T-cell (primary cell): ENCODE measurements at regions not wholly inside any gene's neighbourhood (a gene's known extent, or its start where the extent isn't known, plus 50 kb on each side); places are given as distances from the start of the nearest gene placed in this dataset.

Experiments
- ATAC-seq, 4 experiments: fragments of 200-7000 bp in 3 of 4; fragments of 150-1000 bp in 1 of 4; cut with Tn5 transposase; replicated peaks in 1 of 4; 1 replicate in 3 of 4; 2 replicates in 1 of 4; pipeline ENCODE4 v1.10.0; 2021; ENCODE audit warnings: moderate library complexity in 3 of 4, mild to moderate bottlenecking in 2 of 4, moderate number of reproducible peaks in 1 of 4
- CTCF ChIA-PET, 2 donors: fragments of 300-600 bp; sonication (Branson Sonifier 250); formaldehyde crosslinking; loops; one replicate each; lab custom pipeline; 2022; ENCODE audit warnings: antibody characterized with exemption in 2 of 2; lab: Charles Lee
- POLR2A ChIA-PET, 2 donors: fragments of 300-600 bp; sonication (Branson Sonifier 250); formaldehyde crosslinking; loops; one replicate each; lab custom pipeline; 2022; ENCODE audit warnings: antibody characterized with exemption in 2 of 2; lab: Charles Lee
- DNase-seq, 35 experiments: peaks; one replicate each; pipeline versions ENCODE4 v3.0.0 to v3.0.0-alpha.2; 2013 to 2023
- H3K27ac ChIP-seq: one replicate; pipeline ENCODE4 v1.5.1; 2013; ENCODE audit warnings: low read length
- H3K27me3 ChIP-seq, 2 experiments: replicated peaks in 1 of 2; 1 replicate in 1 of 2; 2 replicates in 1 of 2; pipeline versions ENCODE4 v1.6.1 to v1.7.0; 2013; ENCODE audit warnings: low read length in 1 of 2, mixed read lengths in 1 of 2; ENCODE audit not compliant: control insufficient read depth in 2 of 2, insufficient read depth in 2 of 2; ENCODE audit errors: extremely low read depth in 1 of 2
- H3K36me3 ChIP-seq, 2 donors: 1 replicate in 1 of 2; 2 replicates in 1 of 2; pipeline versions ENCODE4 v1.6.1 to v1.7.0; 2013; ENCODE audit warnings: low read length in 1 of 2; ENCODE audit not compliant: control insufficient read depth in 2 of 2, insufficient read depth in 1 of 2; ENCODE audit errors: extremely low read depth in 1 of 2
- H3K4me1 ChIP-seq, 2 experiments: 1 replicate in 1 of 2; 2 replicates in 1 of 2; pipeline versions ENCODE4 v1.6.1 to v1.7.0; 2013; ENCODE audit warnings: low read length in 2 of 2, mixed read lengths in 1 of 2; ENCODE audit not compliant: insufficient read depth in 2 of 2, control insufficient read depth in 1 of 2; ENCODE audit errors: extremely low read depth in 1 of 2
- H3K4me3 ChIP-seq, 2 donors: 1 replicate in 1 of 2; 2 replicates in 1 of 2; pipeline versions ENCODE4 v1.5.1 to v1.7.0; 2013; ENCODE audit warnings: mild to moderate bottlenecking in 2 of 2, low read length in 1 of 2, moderate library complexity in 1 of 2; ENCODE audit not compliant: control insufficient read depth in 1 of 2; ENCODE audit errors: extremely low read depth in 1 of 2
- H3K9me3 ChIP-seq: 2 replicates; pipeline ENCODE4 v1.7.0; 2013
- H3K27ac Mint-ChIP-seq, 2 donors: one replicate each; pipeline ENCODE4 v1.8.0; 2020 to 2021; ENCODE audit warnings: mild to moderate bottlenecking in 2 of 2, mixed read lengths in 2 of 2
- H3K27me3 Mint-ChIP-seq, 2 donors: one replicate each; pipeline ENCODE4 v1.8.0; 2021 to 2022; ENCODE audit warnings: mixed read lengths in 2 of 2
- H3K36me3 Mint-ChIP-seq: one replicate; pipeline ENCODE4 v1.8.0; 2021; ENCODE audit warnings: mixed read lengths
- H3K4me1 Mint-ChIP-seq, 3 donors: one replicate each; pipeline ENCODE4 v1.8.0; 2020 to 2022; ENCODE audit warnings: mixed read lengths in 3 of 3, mild to moderate bottlenecking in 1 of 3
- H3K4me3 Mint-ChIP-seq, 3 donors: one replicate each; pipeline ENCODE4 v1.8.0; 2020 to 2022; ENCODE audit warnings: mild to moderate bottlenecking in 3 of 3, mixed read lengths in 3 of 3, moderate library complexity in 3 of 3
- H3K9me3 Mint-ChIP-seq, 3 donors: one replicate each; pipeline ENCODE4 v1.8.0; 2020 to 2022; ENCODE audit warnings: mixed read lengths in 3 of 3
- WGBS: methylation state at CpG from one replicate; pipeline ENCODE4 v1.1.5; 2013; ENCODE audit warnings: missing lambda C conversion rate; ENCODE audit not compliant: insufficient coverage; 5-methylcytosine and 5-hydroxymethylcytosine counted together

DNA sequence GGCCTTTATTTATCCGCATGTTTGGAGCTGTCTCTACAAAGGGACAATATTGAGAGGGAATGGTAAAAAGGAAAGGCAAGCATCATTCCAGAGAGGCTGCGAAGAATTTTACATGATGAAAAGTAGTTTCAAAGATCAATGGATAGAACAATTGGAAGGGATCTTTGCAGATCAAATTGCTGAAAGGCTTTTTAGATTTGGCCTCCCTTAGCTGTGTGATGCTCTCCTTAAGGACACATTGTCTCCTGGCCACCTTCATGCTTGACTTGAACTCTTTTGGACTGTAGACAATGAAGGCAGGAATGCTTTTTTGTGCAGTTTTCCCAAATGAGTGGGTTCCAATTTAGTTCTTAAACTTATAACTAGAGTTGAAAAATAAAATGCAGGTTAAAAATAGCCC is 344.7 kb downstream of the ARL4A start:
- POLR2A ChIA-PET: interaction anchor here in 1 of 2 donors (0.7 kb wide), 1 partner anchor 19 kb away, joined by 8 read pairs; no protein-coding TSS in a partner anchor
- H3K36me3 Mint-ChIP-seq: no peaks in the 10 kb centered on the region

DNA sequence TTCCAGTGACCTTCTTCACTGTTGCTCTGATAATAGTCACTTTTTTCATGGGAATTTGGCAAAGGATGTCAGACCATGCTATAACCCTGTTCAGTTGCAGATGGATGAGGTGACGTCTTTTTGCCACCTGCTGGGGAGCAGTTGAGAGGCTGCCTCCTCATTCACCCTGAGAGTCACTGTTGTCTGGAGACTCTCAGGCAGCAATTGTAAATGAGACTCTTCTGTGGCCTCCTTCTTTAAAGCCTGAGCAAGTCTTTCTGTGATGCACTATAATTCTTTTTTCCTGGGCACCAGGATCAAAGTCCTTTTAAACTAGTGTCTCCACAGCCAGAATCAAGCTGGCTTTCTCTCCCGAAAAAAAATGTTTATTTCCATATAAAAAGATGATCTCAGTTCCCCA is 345.1 kb downstream of the ARL4A start:
- Mint-ChIP-seq H3K36me3 (no peaks in the 10 kb centered on the region), H3K4me1 (no peaks in the 10 kb centered on the region), H3K4me3 (no peak overlapping the region), H3K9me3 (peaks cover 0 to 10% (median 7%) of the 10 kb centered on the region in 3 donors), H3K27ac (no peak overlapping the region), H3K27me3 (peaks cover 3 to 5% of the 10 kb centered on the region in 2 donors)
- no peaks in the 10 kb centered on the region for H3K36me3 ChIP-seq
- ChIA-PET POLR2A (no interaction called here), CTCF (no interaction called here)
- H3K27ac ChIP-seq: no peak overlapping the region
- ATAC-seq (no peak), DNase-seq (no peak)
- no peak overlapping the region for H3K4me3 ChIP-seq
- H3K4me1 ChIP-seq: no peaks in the 10 kb centered on the region
- H3K27me3 ChIP-seq: no peaks in the 10 kb centered on the region
- 67% methylated on average over 2 of the region's 2 CpGs for WGBS
- no peaks in the 10 kb centered on the region for H3K9me3 ChIP-seq

More for the DNA sequence above, 344.7 kb downstream of the ARL4A start:
- Histone ChIP-seq H3K4me3 (no peak overlapping the region), H3K27ac (no peak overlapping the region), H3K27me3 (no peaks in the 10 kb centered on the region), H3K36me3 (no peaks in the 10 kb centered on the region), H3K9me3 (no peaks in the 10 kb centered on the region), H3K4me1 (no peaks in the 10 kb centered on the region)
- CTCF ChIA-PET: interaction anchor here in 1 of 2 donors (0.7 kb wide), 1 partner anchor 953 kb away, joined by 6 read pairs; no protein-coding TSS in a partner anchor
- WGBS: 76% methylated on average over 2 of the region's 2 CpGs
- ATAC-seq (no peak), DNase-seq (no peak)
- Mint-ChIP-seq H3K9me3 (peaks cover 0 to 10% (median 7%) of the 10 kb centered on the region in 3 donors), H3K4me3 (no peak overlapping the region), H3K4me1 (no peaks in the 10 kb centered on the region), H3K27ac (no peak overlapping the region), H3K27me3 (peaks cover 3 to 5% of the 10 kb centered on the region in 2 donors)

DNA sequence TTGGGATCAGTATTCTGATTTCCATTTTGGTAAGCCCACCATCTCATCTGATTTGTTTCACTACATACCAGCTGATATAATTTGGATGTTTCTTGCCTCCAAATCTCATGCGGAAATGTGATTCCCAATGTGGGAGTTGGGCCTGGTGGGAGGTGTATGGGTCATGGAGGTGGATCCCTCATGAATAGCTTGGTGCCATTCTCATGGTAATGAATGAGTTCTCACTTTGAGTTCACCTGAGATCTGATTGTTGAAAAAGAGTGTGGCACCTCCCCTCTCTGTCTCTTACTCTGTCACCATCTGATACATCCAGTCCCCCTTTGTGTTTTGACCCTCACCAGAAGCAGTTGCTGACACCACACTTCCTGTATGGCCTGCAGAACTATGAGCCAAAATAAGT is 347.3 kb downstream of the ARL4A start:
- H3K9me3 ChIP-seq: no peaks in the 10 kb centered on the region
- Mint-ChIP-seq H3K4me3 (no peak overlapping the region), H3K9me3 (peaks cover 0 to 10% (median 7%) of the 10 kb centered on the region in 3 donors), H3K4me1 (no peaks in the 10 kb centered on the region), H3K27me3 (peaks cover 0 to 6% of the 10 kb centered on the region in 2 donors), H3K27ac (no peak overlapping the region), H3K36me3 (no peaks in the 10 kb centered on the region)
- DNase-seq (no peak), ATAC-seq (no peak)
- H3K36me3 ChIP-seq: no peaks in the 10 kb centered on the region
- no peaks in the 10 kb centered on the region for H3K27me3 ChIP-seq
- no peak overlapping the region for H3K27ac ChIP-seq
- CTCF ChIA-PET: no interaction called here
- POLR2A ChIA-PET: no interaction called here
- no CpG with 5 or more reads among the region's 1 CpG for whole genome bisulfite sequencing
- no peaks in the 10 kb centered on the region for H3K4me1 ChIP-seq
- no peak overlapping the region for H3K4me3 ChIP-seq

DNA sequence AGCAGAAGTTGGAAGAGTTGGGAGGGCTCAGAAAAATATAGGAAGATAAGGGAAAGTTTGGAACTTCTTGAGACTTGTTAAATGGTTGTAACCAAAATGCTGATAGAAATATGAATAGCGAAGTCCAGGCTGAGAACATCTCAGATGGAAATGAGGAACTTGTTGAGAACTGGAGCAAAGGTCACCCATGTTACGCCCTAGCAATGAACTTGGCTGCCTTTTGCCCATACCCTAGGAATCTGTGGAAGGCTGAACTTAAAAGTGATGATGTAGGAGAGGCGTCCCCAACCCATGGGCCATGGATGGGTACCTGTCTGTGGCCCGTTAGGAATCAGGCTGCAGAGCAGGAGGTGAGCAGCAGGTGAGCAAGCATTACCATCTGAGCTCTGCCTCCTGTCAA is 347.8 kb downstream of the ARL4A start:
- H3K4me3 Mint-ChIP-seq: no peak overlapping the region
- 77% methylated on average over 4 of the region's 4 CpGs for WGBS
- no peaks in the 10 kb centered on the region for H3K4me1 ChIP-seq
- H3K9me3 ChIP-seq: no peaks in the 10 kb centered on the region
- no peak overlapping the region for H3K27ac ChIP-seq
- H3K27ac Mint-ChIP-seq: no peak overlapping the region
- POLR2A ChIA-PET: no interaction called here
- peaks cover 0 to 10% (median 7%) of the 10 kb centered on the region in 3 donors for H3K9me3 Mint-ChIP-seq
- peaks cover 3 to 6% of the 10 kb centered on the region in 2 donors for H3K27me3 Mint-ChIP-seq
- H3K4me1 Mint-ChIP-seq: no peaks in the 10 kb centered on the region
- no peaks in the 10 kb centered on the region for H3K27me3 ChIP-seq
- no peak overlapping the region for H3K4me3 ChIP-seq
- DNase-seq (no peak), ATAC-seq (no peak)
- H3K36me3 Mint-ChIP-seq: no peaks in the 10 kb centered on the region
- no peaks in the 10 kb centered on the region for H3K36me3 ChIP-seq
- CTCF ChIA-PET: no interaction called here

DNA sequence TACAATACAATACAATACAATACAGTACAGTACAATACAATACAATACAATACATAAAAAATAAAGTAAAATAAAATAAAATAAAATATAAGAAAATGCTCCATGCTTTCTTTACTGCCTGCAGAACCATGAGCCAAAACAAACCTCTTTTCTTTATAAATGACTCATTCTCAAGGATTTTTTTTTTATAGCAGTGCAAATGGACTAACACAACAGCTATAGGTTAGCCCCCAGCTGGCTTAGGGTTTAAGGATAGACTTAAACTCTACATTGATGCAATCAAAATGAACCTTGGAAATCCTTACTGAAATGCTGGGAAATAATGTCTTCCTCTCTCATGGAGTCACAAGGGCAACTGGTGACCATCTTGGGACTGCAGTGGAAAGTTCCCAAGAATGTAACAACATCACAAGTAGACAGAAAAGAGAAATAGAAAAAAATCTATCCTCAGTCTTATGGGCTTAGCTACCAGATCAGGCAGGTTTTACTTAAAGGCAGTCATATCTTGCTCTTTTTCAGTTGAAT is 348.9 kb downstream of the ARL4A start:
- H3K4me1 Mint-ChIP-seq: no peaks in the 10 kb centered on the region
- no peak for ATAC-seq

DNA sequence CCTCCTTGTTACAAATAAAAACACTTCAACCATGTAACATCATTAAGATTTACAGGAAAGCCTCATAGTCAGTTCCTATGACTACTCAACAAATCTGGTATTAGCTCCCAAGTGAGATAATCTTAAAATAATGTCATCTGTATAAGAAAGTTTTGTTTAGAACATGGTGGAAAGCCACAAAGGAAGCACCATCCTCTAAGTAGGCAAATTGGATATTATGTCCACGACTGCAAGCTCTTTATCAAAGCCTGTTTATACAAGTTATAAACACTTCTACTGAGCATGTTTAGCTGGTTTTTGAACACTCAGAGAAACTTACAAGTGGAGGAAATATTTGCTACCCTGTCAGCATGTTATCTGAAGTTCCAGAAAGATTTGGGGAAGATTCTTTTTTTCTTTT is 349.8 kb downstream of the ARL4A start:
- Mint-ChIP-seq H3K27ac (no peak overlapping the region), H3K4me1 (no peaks in the 10 kb centered on the region), H3K4me3 (no peak overlapping the region), H3K36me3 (no peaks in the 10 kb centered on the region), H3K27me3 (peaks cover 3 to 8% of the 10 kb centered on the region in 2 donors), H3K9me3 (peaks cover 0 to 10% (median 7%) of the 10 kb centered on the region in 3 donors)
- POLR2A ChIA-PET: no interaction called here
- CTCF ChIA-PET: no interaction called here
- Histone ChIP-seq H3K4me3 (no peak overlapping the region), H3K27ac (no peak overlapping the region), H3K4me1 (no peaks in the 10 kb centered on the region), H3K27me3 (no peaks in the 10 kb centered on the region), H3K36me3 (no peaks in the 10 kb centered on the region), H3K9me3 (no peaks in the 10 kb centered on the region)
- DNase-seq (no peak), ATAC-seq (no peak)
- no CpG with 5 or more reads among the region's 1 CpG for WGBS

More for the DNA sequence above, 348.9 kb downstream of the ARL4A start:
- no peaks in the 10 kb centered on the region for H3K36me3 Mint-ChIP-seq
- Histone ChIP-seq H3K9me3 (no peaks in the 10 kb centered on the region), H3K36me3 (no peaks in the 10 kb centered on the region), H3K27ac (no peak overlapping the region), H3K4me3 (no peak overlapping the region), H3K27me3 (no peaks in the 10 kb centered on the region), H3K4me1 (no peaks in the 10 kb centered on the region)
- H3K9me3 Mint-ChIP-seq: peaks cover 0 to 10% (median 7%) of the 10 kb centered on the region in 3 donors
- no peak overlapping the region for H3K27ac Mint-ChIP-seq
- peaks cover 3 to 6% of the 10 kb centered on the region in 2 donors for H3K27me3 Mint-ChIP-seq
- CTCF ChIA-PET: no interaction called here
- H3K4me3 Mint-ChIP-seq: no peak overlapping the region
- DNase-seq: no peak
- POLR2A ChIA-PET: no interaction called here
